ENCODE measurements at regions not wholly inside any gene's neighbourhood (a gene's known extent, or its start where the extent isn't known, plus 50 kb on each side); places are given as distances from the start of the nearest gene placed in this dataset.

DNA sequence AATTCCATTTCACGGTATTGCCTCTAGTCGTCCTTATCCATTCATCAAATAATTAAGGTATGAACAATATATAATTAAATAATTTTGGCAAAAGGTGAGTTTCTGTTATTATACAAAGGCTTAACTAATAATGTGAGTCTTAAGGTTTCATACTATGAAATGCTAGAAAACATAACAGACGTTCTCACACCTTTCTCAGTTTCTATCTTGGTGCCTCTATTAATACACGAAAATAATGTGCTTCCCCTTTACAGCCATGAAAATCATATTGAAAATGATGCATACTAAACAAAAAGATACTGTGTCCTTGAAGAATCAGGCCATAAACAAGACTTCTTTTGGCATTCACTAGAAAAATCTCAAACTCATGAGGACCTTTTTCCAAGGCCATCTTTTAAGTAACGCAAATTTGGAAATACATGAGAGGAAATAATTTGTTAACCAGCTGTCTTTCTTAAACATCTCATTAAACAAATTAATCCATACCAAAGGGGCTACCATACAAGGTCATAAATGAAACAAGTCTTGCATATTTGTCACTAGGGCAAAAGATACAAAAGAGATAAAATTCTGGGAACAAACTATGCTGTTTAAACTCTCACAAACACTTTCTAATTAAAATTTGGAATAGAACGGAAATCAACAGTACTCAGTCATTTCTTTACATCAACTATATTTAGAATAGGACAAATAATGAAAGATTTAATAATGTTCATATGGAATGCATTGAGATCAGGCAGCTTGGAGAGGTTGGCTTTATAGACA is 53.9 kb upstream of the CAV2 start:
- FAIRE-seq (no peak), DNase-seq (ENCODE audit: low spot score) (no peak)

DNA sequence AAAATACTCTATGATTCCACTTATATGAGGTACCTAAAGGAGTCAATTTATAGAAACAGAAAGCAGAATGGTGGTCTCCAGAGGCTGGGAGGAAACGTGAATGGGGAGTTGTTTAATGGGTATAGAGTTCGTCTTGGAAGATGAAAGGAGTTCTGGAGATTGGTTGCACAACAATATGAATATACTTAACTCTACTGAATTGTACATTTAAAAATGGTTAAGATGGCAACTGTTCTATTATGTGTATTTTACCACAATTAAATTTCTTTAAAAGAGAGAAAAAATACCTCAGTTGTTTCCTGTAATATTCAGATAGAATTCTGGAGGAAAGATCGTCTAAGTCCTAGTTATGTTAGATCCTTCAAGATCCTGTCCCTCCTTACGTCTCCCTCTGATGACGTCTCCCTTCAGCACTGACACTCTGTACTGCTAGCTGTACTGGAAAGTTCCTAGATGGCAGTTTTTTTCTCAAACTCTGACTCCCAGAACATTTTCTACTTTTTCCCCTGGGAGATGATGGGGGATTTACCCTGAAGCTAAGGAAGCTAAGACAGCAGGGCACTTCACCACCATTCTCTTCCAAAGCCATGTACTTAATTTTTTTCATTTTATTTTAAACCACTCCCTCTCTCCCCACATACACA is 53.2 kb upstream of the CAV2 start:
- no peak for FAIRE-seq

DNA sequence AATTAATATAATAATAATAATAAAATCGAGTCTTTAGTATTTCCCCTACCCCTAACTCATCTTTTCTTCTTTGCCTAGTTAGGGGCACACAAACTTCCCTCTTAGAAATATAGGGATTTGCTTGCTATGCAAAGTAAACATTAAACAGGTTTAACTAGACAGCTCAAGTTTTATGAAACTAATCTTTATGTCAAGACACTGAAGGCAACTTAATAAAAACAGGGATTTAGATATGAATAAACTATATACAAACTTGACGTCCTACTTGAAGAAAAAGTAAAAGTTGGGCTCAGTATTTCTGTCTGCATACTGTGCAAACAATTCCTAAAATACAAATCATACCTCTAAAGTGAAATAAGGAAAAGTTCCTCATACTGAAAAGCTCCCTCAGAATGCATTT is 52.1 kb upstream of the CAV2 start:
- FAIRE-seq = no peak
- DNase-seq (ENCODE audit: low spot score) = no peak

More for the DNA sequence above, 53.2 kb upstream of the CAV2 start:
- no peak for DNase-seq (ENCODE audit: low spot score)

DNA sequence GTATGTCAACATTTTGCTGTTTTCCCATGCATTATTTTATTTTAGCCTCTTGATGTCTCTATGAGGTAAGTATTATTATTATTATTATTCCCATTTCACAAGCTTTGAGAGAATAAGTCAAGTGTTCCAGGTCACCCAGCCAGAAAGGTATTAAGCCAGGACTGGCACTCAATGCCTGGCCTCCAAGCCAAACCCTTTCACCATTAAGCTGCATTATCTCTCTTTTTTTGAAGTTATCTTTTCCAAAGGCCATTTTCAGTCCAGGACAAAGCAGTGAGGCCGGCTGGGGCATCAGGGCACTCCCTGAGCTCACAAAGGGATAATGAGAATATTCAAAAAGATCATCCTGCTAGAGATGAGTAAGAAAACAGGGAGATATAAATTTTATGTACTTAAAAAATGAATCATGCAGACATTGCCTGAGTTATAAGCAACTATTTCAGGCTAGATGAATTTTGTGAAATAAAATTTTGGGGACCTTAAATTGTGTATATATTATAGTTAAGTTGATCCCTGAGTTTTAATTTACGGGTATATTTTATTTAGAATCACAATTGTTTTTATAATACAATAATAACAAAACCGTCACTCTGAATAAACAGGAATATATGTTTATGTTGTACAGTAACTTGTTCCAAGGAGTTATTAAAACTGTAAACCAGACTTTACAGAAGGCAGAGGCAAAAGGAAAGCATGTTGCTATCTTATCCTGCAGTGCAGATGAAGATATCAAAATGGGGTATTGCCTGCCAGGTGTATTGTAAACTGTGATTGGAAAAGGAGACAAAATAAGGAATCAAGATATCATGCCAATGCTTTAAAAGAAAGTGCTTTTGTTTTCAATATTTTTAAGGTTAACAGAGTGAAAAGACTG is 51.3 kb upstream of the CAV2 start:
- no peak for DNase-seq (ENCODE audit: low spot score)
- FAIRE-seq = no peak

DNA sequence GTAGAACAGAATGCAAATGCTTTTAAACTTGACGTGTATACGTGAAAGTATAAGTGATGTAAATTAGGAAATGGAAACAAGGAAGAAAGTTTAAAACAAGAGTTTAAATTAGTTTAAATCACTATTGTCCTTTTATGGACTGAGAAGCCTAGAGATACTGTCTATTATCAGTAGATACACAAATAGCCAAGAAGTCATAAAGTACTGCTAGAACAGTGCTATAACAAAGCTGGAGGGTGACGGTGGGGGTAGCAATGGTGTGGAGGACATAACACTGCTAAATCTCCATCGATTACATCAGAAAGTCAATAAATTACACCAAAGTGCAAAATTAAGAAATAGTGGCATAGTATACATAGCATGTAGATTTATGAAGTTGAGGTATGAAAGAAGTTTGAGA is 50.1 kb upstream of the CAV2 start:
- FAIRE-seq (no peak), DNase-seq (ENCODE audit: low spot score) (no peak)

Data from urothelium cell line (cell line).